HepG2 (cell line): ENCODE measurements at regions not wholly inside any gene's neighbourhood (a gene's known extent, or its start where the extent isn't known, plus 50 kb on each side); places are given as distances from the start of the nearest gene placed in this dataset.

ENCODE experiments used
- ATAC-seq: fragments of 200-7000 bp; cut with Tn5 transposase; 3 replicates; pipeline ENCODE4 v1.9.1; 2020; ENCODE audit warnings: mild to moderate bottlenecking, moderate library complexity
- BruUV-seq: library from RNA; stranded (reverse); fragments of 400-500 nt; replicated peaks from 2 replicates; lab custom pipeline; 2021; lab: Mats Ljungman, UMichigan
- CTCF ChIA-PET: fragments of 300-600 bp; formaldehyde crosslinking; extraction: SDS; loops from one replicate; lab custom pipeline; 2021; ENCODE audit warnings: low total read pairs, inconsistent platforms, low intra/inter-chr PET ratio; lab: Yijun Ruan, JAX
- POLR2A ChIA-PET: fragments of 350-600 bp; sonication (Branson Sonifier 250); formaldehyde crosslinking; loops from one replicate; lab custom pipeline; 2020; ENCODE audit warnings: antibody characterized with exemption, inconsistent platforms; lab: Yijun Ruan, JAX
- DNase-seq: peaks from one replicate; pipeline ENCODE4 v3.0.0-alpha.2; 2015; ENCODE audit warnings: low spot score
- FAIRE-seq: peaks from 3 replicates; lab custom pipeline; 2011; peaks lifted over from hg19 to GRCh38; lab: Jason Lieb, UNC
- H2AFZ ChIP-seq: one replicate; pipeline ENCODE4 v1.6.1; 2011; ENCODE audit warnings: low read length, inconsistent platforms
- H3K27ac ChIP-seq: fragments of 300-600 bp; 3 replicates; pipeline ENCODE4 v1.8.0; 2011; ENCODE audit warnings: mixed run types, mild to moderate bottlenecking, mixed read lengths, low read length, inconsistent platforms; ENCODE audit not compliant: insufficient read depth; ENCODE audit errors: extremely low read length
- H3K27me3 ChIP-seq, 2 experiments: fragments of 200-600 bp in 1 of 2; 2 replicates in 1 of 2; 3 replicates in 1 of 2; pipeline versions ENCODE4 v1.6.0 to v1.8.0; 2011; ENCODE audit warnings: low read length in 2 of 2, mild to moderate bottlenecking in 2 of 2, moderate library complexity in 2 of 2, inconsistent platforms in 1 of 2; ENCODE audit not compliant: insufficient read depth in 2 of 2, control insufficient read depth in 1 of 2
- H3K36me3 ChIP-seq, 2 experiments: fragments of 200-600 bp in 1 of 2; replicated peaks in 1 of 2; 2 replicates in 1 of 2; 3 replicates in 1 of 2; pipeline versions ENCODE4 v1.5.1 to v1.8.0; 2011; ENCODE audit warnings: low read length in 2 of 2, inconsistent platforms in 1 of 2; ENCODE audit not compliant: insufficient read depth in 2 of 2, control insufficient read depth in 1 of 2
- H3K4me1 ChIP-seq: 2 replicates; pipeline ENCODE4 v1.5.1; 2012; ENCODE audit warnings: low read length, inconsistent platforms; ENCODE audit not compliant: insufficient read depth
- H3K4me2 ChIP-seq: 2 replicates; pipeline ENCODE4 v1.6.0; 2011; ENCODE audit warnings: low read depth, low read length, inconsistent platforms
- H3K4me3 ChIP-seq, 3 experiments: fragments of 200-600 bp in 1 of 3; sonication (generic), shearing (Covaris generic) in 1 of 3; replicated peaks in 1 of 3; 2 replicates each; pipeline ENCODE4 v1.5.1; 2011 to 2016; ENCODE audit warnings: low read length in 3 of 3, inconsistent platforms in 2 of 3, low read depth in 2 of 3, mild to moderate bottlenecking in 2 of 3, control low read depth in 1 of 3, mixed read lengths in 1 of 3; ENCODE audit not compliant: insufficient read depth in 1 of 3
- H3K79me2 ChIP-seq: one replicate; pipeline ENCODE4 v1.6.1; 2011; ENCODE audit warnings: low read length, inconsistent platforms; ENCODE audit not compliant: insufficient read depth
- H3K9ac ChIP-seq: 2 replicates; pipeline ENCODE4 v1.6.0; 2011; ENCODE audit warnings: mild to moderate bottlenecking, low read depth, low read length, inconsistent platforms; ENCODE audit not compliant: insufficient read depth
- H3K9me3 ChIP-seq: 2 replicates; pipeline ENCODE4 v1.5.1; 2012; ENCODE audit warnings: mild to moderate bottlenecking, low read length
- H4K20me1 ChIP-seq: 2 replicates; pipeline ENCODE4 v1.6.0; 2011; ENCODE audit warnings: inconsistent platforms, mild to moderate bottlenecking, low read length, moderate library complexity; ENCODE audit not compliant: insufficient read depth
- ADNP ChIP-seq: sonication (generic); formaldehyde crosslinking; IDR thresholded peaks from 2 replicates; pipeline ENCODE4 v1.4.0; 2020; ENCODE audit warnings: missing genetic modification reagents
- AHR ChIP-seq: IDR thresholded peaks from 2 replicates; pipeline ENCODE4 v1.6.1; 2018; ENCODE audit warnings: missing genetic modification reagents, missing compliant biosample characterization
- CCAR2 ChIP-seq: fragments of 200-400 bp; formaldehyde crosslinking; optimal IDR thresholded peaks from 2 replicates; pipeline ENCODE3; 2018; ENCODE audit warnings: low read depth, mild to moderate bottlenecking, low read length, moderate library complexity
- KLF11 ChIP-seq: IDR thresholded peaks from 2 replicates; pipeline ENCODE4 v1.6.1; 2016; ENCODE audit warnings: missing compliant biosample characterization
- NR3C1 ChIP-seq: sonication (generic); formaldehyde crosslinking; IDR thresholded peaks from 2 replicates; pipeline ENCODE4 v1.4.0; 2020; ENCODE audit warnings: missing genetic modification reagents
- PITX1 ChIP-seq: sonication (generic); formaldehyde crosslinking; IDR thresholded peaks from 2 replicates; pipeline ENCODE4 v1.5.1; 2020; ENCODE audit warnings: mild to moderate bottlenecking, missing genetic modification reagents
- RAD21 ChIP-seq: fragments of 450-650 bp; formaldehyde crosslinking; IDR thresholded peaks from 2 replicates; pipeline ENCODE4 v1.5.0; 2020; ENCODE audit warnings: mild to moderate bottlenecking
- YEATS2 ChIP-seq: sonication (generic); formaldehyde crosslinking; IDR thresholded peaks from 2 replicates; pipeline ENCODE4 v1.4.0; 2020; ENCODE audit warnings: missing genetic modification reagents, borderline replicate concordance
- ZNF34 ChIP-seq: sonication (generic); formaldehyde crosslinking; IDR thresholded peaks from 2 replicates; pipeline ENCODE4 v1.4.0; 2020; ENCODE audit warnings: mild to moderate bottlenecking, missing genetic modification reagents, borderline replicate concordance
- ZNF451 ChIP-seq: sonication (generic); formaldehyde crosslinking; IDR thresholded peaks from 2 replicates; pipeline ENCODE4 v1.5.0; 2020; ENCODE audit warnings: mild to moderate bottlenecking, missing genetic modification reagents
- ZNF619 ChIP-seq: sonication (generic); formaldehyde crosslinking; IDR thresholded peaks from 2 replicates; pipeline ENCODE4 v1.4.0; 2020; ENCODE audit warnings: mild to moderate bottlenecking, missing genetic modification reagents
- ZNF839 ChIP-seq: sonication (generic); formaldehyde crosslinking; IDR thresholded peaks from 2 replicates; pipeline ENCODE4 v1.4.0; 2020; ENCODE audit warnings: missing genetic modification reagents, mild to moderate bottlenecking, borderline replicate concordance
- WGBS: methylation state at CpG from one replicate; pipeline ENCODE4 v1.1.6; 2017; ENCODE audit warnings: low lambda C conversion rate; 5-methylcytosine and 5-hydroxymethylcytosine counted together
- in situ Hi-C: cut with HindIII; loops from 2 replicates; pipeline ENCODE4 v1.10.0; 2017; ENCODE audit warnings: low pct_unique_long_range_greater_than_20kb; ENCODE audit not compliant: extremely low pct_ligation_motif_present
- intact Hi-C: fragments of 100-400 bp; cut with micrococcal nuclease; formaldehyde crosslinking; loops from one replicate; pipeline ENCODE4 v1.10.0; 2022; ENCODE audit not compliant: unreplicated experiment
- TF ChIP-seq, protein P1 (sequence below): sonication (generic); formaldehyde crosslinking; IDR thresholded peaks from 2 replicates; pipeline ENCODE4 v1.4.0; 2020; ENCODE audit warnings: mild to moderate bottlenecking, missing genetic modification reagents, borderline replicate concordance
- TF ChIP-seq, protein P2 (sequence below): sonication (generic); formaldehyde crosslinking; IDR thresholded peaks from 2 replicates; pipeline ENCODE4 v1.4.0; 2020; ENCODE audit warnings: missing genetic modification reagents, low read depth, mild to moderate bottlenecking, borderline replicate concordance
- TF ChIP-seq, protein P3 (sequence below): sonication (generic); formaldehyde crosslinking; IDR thresholded peaks from 2 replicates; pipeline ENCODE4 v1.4.0; 2020; ENCODE audit warnings: mild to moderate bottlenecking, missing genetic modification reagents, borderline replicate concordance
- TF ChIP-seq, protein P4 (sequence below): sonication (generic); formaldehyde crosslinking; IDR thresholded peaks from 2 replicates; pipeline ENCODE4 v1.4.0; 2020; ENCODE audit warnings: mild to moderate bottlenecking, low read depth, missing genetic modification reagents

DNA sequence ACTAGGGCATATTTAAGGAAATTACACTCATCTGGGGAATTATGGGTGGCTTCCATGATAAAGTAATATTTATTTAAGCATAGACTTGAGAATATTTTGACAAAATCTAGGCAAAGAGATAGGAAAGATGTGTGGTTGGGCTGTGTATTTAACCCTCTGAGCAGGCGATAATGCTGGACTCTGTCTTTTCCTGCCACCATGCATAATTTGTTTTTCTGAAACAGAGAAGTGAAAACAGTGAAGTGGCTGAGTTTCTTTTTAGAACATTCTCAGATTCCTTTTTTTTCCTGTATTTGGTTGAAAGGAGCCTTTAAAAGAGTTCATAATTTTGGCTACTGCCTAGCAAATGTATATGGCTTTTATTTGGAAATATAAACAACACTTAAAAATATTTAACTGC is 104.8 kb upstream of the CDH19 start:
- Histone ChIP-seq H3K4me1 (no peaks in the 10 kb centered on the region), H4K20me1 (no peaks in the 10 kb centered on the region), H3K27ac (no peak overlapping the region), H3K79me2 (no peaks in the 10 kb centered on the region), H3K27me3 (no peaks in the 10 kb centered on the region), H3K9me3 (no peaks in the 10 kb centered on the region), H3K4me3 (no peak overlapping the region), H2AFZ (no peak overlapping the region), H3K36me3 (no peaks in the 10 kb centered on the region), H3K9ac (no peak overlapping the region), H3K4me2 (no peak overlapping the region)
- 0% methylated on average over 1 of the region's 1 CpG for WGBS
- ATAC-seq (no peak), DNase-seq (no peak), FAIRE-seq (no peak)
- no TSS peak for BruUV-seq
- intact Hi-C loops = no loop called here
- in situ Hi-C loops = no loop called here
- ChIA-PET POLR2A (no interaction called here), CTCF (no interaction called here)
- TF ChIP-seq NR3C1 (no peak), ZNF839 (CRISPR knock-in tag) (no peak), AHR (CRISPR knock-in tag) (no peak), RAD21 (CRISPR knock-in tag) (no peak), YEATS2 (CRISPR knock-in tag) (no peak), KLF11 (CRISPR knock-in tag) (no peak), ZNF451 (CRISPR knock-in tag) (no peak), ZNF34 (no peak), ZNF619 (CRISPR knock-in tag) (no peak), ADNP (no peak), CCAR2 (no peak), PITX1 (CRISPR knock-in tag) (no peak)
- TF ChIP-seq, protein P1, sequence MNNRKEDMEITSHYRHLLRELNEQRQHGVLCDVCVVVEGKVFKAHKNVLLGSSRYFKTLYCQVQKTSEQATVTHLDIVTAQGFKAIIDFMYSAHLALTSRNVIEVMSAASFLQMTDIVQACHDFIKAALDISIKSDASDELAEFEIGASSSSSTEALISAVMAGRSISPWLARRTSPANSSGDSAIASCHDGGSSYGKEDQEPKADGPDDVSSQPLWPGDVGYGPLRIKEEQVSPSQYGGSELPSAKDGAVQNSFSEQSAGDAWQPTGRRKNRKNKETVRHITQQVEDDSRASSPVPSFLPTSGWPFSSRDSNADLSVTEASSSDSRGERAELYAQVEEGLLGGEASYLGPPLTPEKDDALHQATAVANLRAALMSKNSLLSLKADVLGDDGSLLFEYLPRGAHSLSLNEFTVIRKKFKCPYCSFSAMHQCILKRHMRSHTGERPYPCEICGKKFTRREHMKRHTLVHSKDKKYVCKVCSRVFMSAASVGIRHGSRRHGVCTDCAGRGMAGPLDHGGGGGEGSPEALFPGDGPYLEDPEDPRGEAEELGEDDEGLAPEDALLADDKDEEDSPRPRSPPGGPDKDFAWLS = no peak
- TF ChIP-seq, protein P2, sequence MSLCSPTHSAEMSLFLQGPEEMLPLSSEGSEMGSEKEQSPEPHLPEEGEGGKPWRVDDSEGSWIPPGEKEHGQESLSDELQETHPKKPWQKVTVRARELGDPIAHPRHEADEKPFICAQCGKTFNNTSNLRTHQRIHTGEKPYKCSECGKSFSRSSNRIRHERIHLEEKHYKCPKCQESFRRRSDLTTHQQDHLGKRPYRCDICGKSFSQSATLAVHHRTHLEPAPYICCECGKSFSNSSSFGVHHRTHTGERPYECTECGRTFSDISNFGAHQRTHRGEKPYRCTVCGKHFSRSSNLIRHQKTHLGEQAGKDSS (CRISPR knock-in tag) = no peak
- TF ChIP-seq, protein P3, sequence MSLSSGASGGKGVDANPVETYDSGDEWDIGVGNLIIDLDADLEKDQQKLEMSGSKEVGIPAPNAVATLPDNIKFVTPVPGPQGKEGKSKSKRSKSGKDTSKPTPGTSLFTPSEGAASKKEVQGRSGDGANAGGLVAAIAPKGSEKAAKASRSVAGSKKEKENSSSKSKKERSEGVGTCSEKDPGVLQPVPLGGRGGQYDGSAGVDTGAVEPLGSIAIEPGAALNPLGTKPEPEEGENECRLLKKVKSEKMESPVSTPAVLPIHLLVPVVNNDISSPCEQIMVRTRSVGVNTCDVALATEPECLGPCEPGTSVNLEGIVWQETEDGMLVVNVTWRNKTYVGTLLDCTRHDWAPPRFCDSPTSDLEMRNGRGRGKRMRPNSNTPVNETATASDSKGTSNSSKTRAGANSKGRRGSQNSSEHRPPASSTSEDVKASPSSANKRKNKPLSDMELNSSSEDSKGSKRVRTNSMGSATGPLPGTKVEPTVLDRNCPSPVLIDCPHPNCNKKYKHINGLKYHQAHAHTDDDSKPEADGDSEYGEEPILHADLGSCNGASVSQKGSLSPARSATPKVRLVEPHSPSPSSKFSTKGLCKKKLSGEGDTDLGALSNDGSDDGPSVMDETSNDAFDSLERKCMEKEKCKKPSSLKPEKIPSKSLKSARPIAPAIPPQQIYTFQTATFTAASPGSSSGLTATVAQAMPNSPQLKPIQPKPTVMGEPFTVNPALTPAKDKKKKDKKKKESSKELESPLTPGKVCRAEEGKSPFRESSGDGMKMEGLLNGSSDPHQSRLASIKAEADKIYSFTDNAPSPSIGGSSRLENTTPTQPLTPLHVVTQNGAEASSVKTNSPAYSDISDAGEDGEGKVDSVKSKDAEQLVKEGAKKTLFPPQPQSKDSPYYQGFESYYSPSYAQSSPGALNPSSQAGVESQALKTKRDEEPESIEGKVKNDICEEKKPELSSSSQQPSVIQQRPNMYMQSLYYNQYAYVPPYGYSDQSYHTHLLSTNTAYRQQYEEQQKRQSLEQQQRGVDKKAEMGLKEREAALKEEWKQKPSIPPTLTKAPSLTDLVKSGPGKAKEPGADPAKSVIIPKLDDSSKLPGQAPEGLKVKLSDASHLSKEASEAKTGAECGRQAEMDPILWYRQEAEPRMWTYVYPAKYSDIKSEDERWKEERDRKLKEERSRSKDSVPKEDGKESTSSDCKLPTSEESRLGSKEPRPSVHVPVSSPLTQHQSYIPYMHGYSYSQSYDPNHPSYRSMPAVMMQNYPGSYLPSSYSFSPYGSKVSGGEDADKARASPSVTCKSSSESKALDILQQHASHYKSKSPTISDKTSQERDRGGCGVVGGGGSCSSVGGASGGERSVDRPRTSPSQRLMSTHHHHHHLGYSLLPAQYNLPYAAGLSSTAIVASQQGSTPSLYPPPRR (CRISPR knock-in tag) = no peak
- TF ChIP-seq, protein P4, sequence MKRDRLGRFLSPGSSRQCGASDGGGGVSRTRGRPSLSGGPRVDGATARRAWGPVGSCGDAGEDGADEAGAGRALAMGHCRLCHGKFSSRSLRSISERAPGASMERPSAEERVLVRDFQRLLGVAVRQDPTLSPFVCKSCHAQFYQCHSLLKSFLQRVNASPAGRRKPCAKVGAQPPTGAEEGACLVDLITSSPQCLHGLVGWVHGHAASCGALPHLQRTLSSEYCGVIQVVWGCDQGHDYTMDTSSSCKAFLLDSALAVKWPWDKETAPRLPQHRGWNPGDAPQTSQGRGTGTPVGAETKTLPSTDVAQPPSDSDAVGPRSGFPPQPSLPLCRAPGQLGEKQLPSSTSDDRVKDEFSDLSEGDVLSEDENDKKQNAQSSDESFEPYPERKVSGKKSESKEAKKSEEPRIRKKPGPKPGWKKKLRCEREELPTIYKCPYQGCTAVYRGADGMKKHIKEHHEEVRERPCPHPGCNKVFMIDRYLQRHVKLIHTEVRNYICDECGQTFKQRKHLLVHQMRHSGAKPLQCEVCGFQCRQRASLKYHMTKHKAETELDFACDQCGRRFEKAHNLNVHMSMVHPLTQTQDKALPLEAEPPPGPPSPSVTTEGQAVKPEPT (CRISPR knock-in tag) = no peak
